IPS DF 4.7 (cell line): ENCODE measurements at regions not wholly inside any gene's neighbourhood (a gene's known extent, or its start where the extent isn't known, plus 50 kb on each side); places are given as distances from the start of the nearest gene placed in this dataset.
"Not testable (repeated sequence)": the region's sequence is repeated elsewhere in the genome, so short reads cannot be mapped to it uniquely, and the experiment has no call there.

Experiments
- DNase-seq: peaks from one replicate; pipeline ENCODE4 v3.0.0-alpha.2; 2013; ENCODE audit warnings: low spot score; ENCODE audit errors: extremely low read depth

- not testable (repeated sequence) for DNase-seq
Observed at GRCh38 chr7:51382243-51382642, 65.6 kb upstream of the COBL start.

- DNase-seq = no peak
Observed at GRCh38 chr7:51376420-51377092, 59.9 kb upstream of the COBL start.

- no peak for DNase-seq
Observed at GRCh38 chr7:51374936-51375335, 58.3 kb upstream of the COBL start.

- DNase-seq = not testable (repeated sequence)
Observed at GRCh38 chr7:51373607-51374006, 57.0 kb upstream of the COBL start.

GRCh38 chr7:51369746-51370145 lies 53.1 kb upstream of the COBL start:
- no peak for DNase-seq

GRCh38 chr7:51369228-51369627 lies 52.6 kb upstream of the COBL start:
- not testable (repeated sequence) for DNase-seq

- no peak for DNase-seq
Observed at GRCh38 chr7:51368334-51368733, 51.7 kb upstream of the COBL start.

GRCh38 chr7:51367614-51367968 lies 51.0 kb upstream of the COBL start:
- no peak for DNase-seq

- DNase-seq = peak; percentile 69
Observed at GRCh38 chr7:51366930-51367613, 50.5 kb upstream of the COBL start.
